GM18507 (cell line): ENCODE measurements at regions not wholly inside any gene's neighbourhood (a gene's known extent, or its start where the extent isn't known, plus 50 kb on each side); places are given as distances from the start of the nearest gene placed in this dataset.

ENCODE experiments used
- DNase-seq: peaks from one replicate; pipeline ENCODE4 v3.0.0; 2011; ENCODE audit warnings: low read depth; ENCODE audit not compliant: insufficient read length; ENCODE audit errors: extremely low spot score
- FAIRE-seq: peaks from 2 replicates; lab custom pipeline; 2011; peaks lifted over from hg19 to GRCh38; lab: Jason Lieb, UNC

DNA sequence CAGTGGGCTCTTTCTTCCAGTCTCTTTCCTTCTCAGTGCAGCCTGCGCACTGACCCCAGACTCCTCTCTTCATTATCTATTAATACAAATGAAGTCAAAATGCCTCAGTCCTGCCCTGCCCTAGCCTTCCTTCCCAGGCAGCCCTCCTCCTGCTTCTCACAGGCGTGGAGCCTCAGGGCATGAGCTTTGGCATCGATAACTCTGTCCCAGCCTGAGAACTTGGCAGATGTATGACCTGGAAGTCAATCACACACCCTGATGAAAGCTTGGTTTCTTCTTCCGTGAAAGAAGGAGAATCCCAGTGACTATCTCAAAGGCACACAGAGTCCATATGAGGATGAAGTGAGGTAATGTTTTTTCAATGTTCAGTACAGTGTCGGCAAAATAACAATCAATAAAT is 600.7 kb upstream of the ID2 start:
- FAIRE-seq: no peak
- no peak for DNase-seq

DNA sequence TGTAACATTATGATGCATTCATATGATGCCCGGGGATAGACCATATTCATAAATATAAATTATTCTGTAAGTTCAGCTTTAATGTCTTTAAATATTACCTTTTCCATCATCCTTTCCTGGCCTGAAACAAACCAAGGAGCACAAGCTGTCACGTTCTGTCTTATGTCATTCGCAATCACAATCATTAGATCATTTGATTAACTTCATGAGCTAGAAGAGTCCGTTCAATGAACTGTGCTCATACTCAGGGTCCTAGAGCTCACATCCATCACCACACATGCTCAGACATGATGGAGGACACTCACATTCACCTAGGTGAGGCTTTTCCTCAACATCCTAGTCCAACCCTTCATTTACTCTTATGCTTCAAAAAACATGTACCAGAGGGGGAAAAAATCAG is 599.0 kb upstream of the ID2 start:
- FAIRE-seq (no peak), DNase-seq (no peak)

DNA sequence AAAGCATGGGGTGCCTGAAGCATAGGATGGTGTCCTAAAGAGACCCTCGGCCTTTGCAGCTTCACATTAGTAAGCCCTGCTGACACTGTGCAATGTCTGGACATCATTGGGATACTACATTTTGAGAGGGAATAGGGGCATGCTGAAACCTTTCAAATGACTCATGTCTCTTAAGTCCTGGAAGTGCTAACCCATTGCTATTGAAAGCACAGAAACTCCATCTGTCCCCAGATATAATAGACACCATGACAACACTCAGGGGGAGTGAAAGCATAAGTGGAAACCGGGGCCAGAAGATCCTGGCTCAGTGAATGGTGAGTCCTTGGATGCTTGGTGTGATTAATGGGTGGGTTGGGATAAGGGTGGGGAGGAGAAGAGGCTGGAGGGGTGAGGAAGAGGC is 595.5 kb upstream of the ID2 start:
- DNase-seq: no peak
- no peak for FAIRE-seq

DNA sequence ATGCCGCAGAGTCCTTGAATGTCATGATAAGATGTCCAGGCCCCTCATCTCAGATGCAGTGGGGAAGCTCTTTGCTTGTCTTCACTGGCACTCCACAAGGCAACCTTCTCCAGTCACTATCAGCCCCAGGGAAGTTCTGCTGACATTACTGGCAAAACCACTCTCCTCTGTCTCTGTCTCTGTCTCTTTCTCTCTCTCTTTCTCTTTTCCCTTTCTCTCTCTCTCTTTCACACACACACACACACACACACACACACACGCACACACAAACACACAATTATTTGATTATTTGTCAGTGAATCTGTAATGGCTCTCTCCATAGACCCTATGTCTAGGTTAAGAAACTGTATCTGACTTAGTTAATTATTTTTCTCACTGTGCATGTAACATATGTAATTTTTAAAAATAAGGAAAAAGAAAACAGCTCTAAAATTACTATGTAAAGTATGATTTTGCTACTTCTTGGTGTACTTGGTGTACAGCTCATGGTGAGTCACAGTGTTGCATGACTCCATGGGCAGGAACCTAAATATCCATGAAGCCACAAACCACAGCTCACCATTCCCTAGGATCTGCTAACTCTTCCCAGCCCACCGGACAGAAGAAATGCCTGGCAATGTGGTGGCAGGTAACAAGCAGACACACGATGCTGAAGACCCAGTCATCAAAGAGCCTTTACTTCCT is 594.9 kb upstream of the ID2 start:
- no peak for DNase-seq
- no peak for FAIRE-seq

DNA sequence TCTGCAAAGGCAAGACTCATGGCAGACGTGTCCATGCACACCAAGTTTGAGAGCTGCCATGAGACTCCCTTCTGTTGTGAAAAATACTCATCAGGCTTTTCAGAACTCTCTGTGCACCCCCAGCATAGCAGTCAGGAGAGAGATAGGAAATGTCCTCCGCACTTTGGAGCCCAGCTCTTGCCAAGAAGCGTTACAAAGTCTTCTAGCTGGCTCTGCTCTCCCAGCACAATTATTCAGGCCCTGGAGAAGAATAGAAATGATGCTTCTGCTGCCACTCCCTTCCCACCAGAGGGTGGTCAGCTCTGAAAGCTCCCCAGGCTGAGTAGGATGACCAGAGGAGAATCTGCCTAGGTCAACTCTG is 594.4 kb upstream of the ID2 start:
- no peak for FAIRE-seq
- no peak for DNase-seq

DNA sequence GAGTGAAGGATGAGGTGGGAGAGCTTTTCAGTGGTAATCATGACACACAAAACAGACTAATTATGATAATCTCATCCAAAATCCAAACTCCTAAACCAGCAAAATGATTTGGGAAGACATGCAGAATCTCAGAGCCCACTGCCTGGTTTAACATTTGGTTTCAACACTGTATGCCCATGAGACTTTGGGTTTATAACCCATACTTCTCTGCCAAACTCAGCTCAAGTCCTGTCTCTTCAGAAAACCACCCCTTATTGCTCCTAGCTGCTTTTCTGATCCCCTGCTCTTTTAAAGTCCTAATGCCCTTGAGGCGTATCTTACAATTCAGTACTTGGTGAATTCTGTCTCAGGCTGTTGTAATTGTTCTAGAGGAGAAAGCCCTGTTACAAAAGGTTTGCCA is 593.0 kb upstream of the ID2 start:
- DNase-seq: no peak
- FAIRE-seq: no peak

DNA sequence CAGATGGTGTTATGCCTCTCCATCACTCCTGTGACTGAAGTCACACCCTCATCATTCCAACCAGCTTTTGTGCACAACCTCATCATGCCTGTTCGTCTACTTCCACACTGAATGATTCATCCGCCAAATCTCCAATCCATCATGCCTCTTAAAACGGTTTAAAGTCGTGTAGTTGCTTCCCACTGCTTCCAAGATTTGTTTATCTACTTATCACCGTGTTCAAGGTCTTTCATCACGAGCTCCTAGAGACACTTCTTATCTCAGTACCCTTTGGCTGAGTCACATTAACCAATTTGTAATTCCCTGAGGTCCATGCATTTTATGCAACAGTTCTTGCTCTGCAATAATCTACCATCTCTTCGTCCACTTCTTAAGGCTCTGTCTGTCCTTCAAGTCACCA is 592.3 kb upstream of the ID2 start:
- DNase-seq (no peak), FAIRE-seq (no peak)

DNA sequence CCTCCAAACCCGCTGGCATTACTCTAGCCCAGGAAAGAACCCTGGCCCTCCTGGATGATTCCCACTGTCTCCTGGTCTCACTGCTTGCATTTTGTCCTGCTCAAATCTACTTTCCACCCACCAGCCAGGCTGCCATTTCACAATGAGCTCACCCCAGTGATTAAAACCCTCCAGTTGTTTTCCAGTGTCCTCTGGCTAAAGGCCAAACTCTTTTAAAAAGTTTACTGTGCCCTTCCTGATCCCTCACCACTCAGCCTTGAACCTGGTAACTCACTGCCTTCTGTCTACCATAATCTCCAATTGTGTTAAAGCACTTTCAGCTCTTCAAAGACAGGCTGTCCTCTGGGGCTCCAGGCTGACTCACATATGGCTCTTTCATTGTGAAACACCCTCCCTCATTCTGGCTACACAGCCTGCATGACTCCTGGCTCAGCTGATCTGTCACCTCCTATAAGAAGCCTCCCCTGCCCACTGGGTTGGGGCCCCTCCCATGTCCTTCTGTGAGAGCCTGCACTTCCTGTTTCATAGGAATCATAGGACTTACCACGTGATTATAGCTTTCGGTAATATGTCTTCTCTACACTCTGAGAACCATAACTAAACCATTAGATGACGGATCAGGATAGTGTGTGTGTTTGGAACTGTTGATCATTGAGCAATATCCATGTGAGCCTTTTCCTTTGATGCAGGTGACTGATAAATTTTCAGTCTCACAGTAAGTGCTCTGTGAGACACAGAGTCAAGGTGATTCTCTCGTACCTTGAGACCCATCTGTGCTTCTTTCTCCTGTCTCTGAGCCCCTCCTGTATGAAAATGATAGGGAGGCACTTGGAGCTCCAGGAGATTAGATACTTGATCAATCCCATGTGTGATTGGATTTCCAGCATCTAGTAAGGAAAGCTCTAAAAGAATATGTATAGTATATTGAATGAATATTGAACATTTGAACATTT is 590.8 kb upstream of the ID2 start:
- FAIRE-seq (peak; percentile 15), DNase-seq (peak; percentile 22)

DNA sequence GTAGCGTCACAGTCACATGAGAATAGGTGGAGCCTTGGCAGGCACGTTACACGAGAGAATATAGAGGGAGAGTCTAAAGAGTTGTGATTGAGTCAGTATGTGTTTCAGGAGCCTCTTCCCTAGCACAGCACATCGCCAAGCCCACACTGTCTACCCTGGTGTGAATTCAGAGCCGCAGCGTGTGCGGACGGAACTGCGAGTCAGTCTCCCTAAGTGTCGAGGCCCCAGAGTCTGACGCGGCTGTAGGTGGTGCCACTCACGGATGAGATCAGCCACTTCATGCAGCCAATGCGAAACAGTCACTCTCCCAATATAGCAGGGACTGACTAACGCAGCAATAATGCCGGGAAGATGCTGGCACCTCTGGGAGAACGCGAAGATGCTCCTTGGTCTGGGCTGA is 587.3 kb upstream of the ID2 start:
- FAIRE-seq: no peak
- DNase-seq: no peak

DNA sequence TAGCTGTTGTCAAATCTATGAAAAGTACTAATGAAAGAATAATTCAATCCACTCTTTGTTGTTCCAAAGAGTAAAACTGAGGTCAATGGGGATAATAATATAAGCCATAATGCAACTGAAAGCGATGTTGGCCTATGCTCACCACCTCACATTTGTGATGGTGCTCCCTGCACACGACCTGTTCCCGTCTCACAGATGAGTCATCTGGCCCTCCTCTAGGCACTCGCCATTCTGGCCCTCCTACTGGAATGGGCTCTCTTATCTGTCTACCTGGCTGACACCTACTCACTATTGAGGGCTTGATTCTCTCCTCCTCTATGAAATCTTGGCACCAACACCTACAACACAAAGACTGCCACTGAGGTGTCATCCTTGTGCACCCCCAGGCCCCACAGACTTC is 585.9 kb upstream of the ID2 start:
- FAIRE-seq: no peak
- DNase-seq: no peak

DNA sequence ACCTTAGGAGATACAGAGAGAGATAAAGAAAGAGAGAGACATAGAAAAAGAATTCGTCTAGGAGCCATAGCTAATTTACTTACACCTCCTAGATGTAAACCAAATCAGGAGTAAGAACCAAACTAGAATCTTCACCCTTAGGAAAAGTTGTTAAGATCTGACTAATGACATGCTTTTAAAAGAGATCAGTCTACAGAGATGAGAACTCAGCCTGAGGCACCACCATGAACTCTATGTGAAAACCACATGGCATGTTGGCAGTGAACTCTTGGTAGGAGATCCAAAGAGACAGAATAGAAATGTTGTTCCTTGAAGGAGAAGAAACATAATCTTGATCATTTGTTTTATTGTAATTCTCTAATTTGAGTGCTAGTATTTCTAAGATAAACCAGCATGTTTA is 585.4 kb upstream of the ID2 start:
- FAIRE-seq: no peak
- DNase-seq: no peak

DNA sequence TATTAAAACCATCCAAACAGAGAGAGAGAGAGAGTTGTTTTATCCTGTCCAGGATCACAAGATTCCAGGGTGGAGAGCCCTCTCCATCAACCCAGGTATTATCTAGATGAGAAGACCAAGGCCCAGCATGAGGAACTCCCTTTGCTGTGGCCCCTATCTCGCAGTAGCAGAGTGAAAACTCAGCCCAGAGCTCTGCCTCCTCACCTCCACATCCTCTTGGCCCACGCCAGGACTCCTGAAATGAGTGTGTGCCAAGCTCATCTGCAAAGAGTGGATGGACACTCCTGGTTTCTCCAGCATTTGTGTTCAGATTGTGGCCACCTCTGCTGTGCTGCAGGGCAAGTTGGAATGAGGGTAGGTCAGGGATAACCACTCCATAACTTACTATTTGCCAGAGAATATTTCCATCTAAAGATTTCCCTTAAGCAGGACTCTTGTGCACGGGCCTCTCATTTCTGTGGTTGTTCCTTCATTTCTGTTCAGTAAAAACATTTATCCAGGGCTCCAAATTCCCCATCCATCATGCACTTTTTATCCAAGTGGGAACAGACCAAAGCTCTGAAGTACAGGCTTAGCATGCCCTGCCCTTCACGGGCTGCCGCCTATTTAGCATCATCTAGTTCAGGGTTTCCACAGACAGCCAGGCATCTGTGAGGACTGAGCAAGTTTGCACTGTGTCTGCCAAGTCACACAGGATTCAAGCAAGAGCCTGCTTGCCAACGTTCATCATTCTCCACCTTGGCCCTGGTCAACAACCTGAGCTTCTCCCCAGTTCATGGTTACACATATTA is 583.2 kb upstream of the ID2 start:
- DNase-seq (no peak), FAIRE-seq (no peak)

DNA sequence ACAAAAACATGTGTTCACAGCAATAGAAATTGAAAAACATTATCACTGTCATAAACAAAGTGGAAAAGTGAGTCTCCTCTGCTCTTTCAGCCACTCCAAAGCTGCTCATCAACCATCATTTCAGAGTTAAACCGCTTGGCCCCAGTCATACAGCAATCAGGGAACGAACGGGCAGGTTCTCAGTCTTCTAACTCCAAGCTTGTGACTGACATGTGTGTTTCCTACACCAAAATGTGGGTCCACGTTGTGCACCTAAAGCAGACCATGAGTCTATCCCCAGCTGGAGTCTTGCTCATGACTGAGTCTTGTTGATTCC is 582.6 kb upstream of the ID2 start:
- FAIRE-seq: no peak
- DNase-seq: no peak

DNA sequence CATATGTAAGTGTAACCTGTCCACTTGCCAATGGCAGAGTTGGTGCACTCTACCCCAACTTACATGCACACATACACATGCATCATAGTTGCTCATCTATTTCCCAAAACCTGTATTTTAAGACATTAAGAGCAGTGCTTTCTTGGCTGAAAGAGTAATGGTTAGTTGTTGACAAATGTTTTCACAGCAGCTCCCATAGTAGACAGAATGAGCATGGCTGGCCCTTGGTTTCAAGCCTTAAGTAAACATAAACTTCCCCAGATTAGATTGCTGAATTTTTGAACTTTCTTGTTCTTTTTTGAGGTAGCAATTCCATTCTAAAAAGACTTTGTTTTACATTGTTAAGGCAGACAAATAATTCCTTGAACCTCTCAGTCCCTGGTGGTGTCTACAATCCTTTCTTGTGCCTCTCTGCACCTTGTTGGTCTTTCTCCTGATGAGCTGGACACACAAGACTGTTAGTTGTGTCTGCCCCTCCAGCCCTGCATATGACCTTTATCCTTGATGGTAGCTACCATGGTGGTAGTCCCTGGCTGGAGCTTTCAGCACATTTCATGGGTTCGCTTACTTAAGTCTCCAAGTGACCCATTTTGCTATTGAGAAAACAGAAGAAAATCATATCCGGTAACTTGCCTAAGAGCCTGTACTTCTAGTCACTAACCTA is 580.1 kb upstream of the ID2 start:
- no peak for FAIRE-seq

DNA sequence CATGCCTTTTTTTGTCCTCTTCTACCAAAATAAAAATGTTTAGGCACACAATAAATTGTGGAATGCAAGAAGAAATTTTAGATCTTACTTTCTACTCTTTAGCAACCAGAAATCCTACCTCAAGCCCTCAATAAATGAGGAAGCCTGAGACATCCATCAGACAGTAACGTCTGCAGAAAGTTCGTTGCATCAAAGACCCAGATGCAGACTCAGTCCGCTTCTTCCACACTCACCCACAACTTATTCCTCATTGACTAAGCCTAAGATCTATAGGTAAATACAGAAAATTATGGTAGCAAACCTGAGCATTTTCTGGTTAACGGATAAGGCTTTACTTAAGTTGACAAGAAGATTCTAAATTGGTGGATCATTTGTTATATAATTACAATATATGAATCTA is 579.4 kb upstream of the ID2 start:
- no peak for FAIRE-seq
- no peak for DNase-seq

More for the DNA sequence above, 580.1 kb upstream of the ID2 start:
- DNase-seq: no peak

DNA sequence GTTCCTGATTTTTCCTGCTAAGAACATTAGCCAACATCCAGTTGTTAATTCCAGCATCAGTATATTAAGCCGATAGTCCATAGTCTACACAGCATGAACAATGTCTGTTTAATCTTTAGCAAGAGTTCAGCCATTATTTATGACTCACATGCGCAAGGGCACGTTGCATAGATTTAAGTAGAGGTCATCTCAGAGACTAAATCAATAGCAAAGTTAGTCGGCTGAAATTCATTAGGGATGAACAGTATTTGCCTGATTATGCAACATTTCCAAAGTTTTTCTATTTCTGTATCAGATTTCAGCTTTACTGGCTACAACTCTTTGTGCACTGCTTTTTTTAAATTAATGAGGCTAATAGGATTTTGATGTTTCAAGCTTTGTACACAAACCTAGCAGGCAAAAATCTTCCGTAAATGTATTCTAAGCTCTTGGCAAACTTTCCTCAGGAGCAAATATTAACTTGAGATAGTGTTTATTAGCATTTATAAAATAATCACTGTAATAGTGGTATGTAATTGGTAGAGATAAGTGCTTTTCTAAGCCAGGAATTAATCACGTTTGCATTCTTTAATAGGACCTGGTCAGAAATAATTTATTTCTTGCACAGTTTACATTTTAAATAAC is 578.7 kb upstream of the ID2 start:
- FAIRE-seq (no peak), DNase-seq (no peak)

DNA sequence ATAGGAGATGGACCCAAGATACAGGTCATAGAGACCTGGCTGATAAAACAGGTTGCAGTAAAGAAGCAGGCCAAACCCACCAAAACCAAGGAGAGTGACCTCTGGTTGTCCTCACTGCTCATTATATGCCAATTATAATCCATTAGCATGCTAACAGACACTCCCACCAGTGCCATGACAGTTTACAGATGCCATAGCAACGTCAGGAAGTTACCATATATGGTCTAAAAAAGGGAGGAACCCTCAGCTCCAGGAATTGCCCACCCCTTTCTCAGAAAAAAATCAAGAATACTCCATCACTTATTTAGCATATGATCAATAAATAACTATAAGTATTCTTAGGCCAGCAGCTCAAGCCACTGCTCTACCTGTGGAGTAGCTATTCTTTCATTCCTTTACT is 574.7 kb upstream of the ID2 start:
- no peak for DNase-seq
- FAIRE-seq: no peak

DNA sequence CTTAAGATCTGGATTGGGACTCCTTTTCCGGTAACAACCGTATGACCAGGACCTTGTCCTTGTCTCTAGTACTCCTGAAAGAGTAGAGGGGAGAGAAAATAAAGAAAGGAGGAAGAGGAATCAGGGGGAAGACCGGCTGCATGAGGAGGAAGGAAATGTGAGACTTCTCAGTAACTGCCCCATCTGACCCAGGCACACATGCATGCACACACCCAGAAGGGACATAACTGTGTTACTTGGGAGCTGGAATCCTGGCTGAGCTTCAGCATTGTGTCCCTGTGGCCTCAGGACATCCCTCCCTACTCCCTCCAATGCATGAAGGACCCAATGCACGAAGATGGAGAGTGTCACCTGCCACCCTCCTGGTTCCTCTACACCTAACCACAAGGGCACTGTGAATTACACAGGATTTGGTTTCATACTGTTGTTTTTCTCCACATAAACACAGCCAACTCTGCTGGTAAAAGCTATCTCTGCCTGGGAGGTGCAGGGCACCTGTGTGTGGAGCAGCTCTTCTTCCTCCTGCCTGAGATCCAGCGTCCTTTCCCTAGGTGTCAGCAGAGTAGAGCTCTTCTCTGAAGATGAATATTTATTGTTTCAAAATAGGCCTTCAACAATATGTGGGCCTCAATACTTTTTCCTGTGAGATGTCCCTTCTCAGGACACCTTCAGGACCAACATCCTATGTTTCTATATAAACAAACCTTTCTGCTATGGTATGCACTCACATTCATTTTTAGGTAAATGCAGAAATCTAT is 574.1 kb upstream of the ID2 start:
- DNase-seq (no peak), FAIRE-seq (peak; percentile 31)

DNA sequence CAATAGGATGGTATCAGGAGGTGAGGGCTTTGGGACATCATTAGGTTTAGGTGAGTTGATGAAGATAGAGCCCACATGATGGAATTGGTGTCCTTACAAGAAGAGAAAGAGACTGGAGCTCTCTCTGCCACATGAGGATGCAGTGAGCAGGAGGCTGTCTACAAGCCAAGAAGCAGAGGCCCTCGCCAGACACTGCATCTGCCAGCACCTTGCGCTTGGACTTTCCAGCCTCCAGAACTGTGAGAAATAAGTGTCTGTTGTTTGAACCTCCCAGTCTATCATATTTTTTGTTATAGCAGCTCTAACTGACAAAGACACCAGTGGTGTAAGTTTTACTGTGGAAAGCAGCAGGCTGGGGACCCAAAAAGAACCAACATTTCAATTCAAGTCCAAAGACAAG is 571.1 kb upstream of the ID2 start:
- no peak for FAIRE-seq

More for the DNA sequence above, 571.1 kb upstream of the ID2 start:
- DNase-seq: no peak
